Spinal cord (tissue), 9 donors: ENCODE measurements at regions not wholly inside any gene's neighbourhood (a gene's known extent, or its start where the extent isn't known, plus 50 kb on each side); places are given as distances from the start of the nearest gene placed in this dataset.
A peak's percentile ranks its signal among the peaks of the same experiment; 100 is the strongest.

ENCODE experiments used
- DNase-seq, 6 donors: peaks; one replicate each; pipeline versions ENCODE4 v3.0.0 to v3.0.0-alpha.2; 2013 to 2015; ENCODE audit warnings: low spot score in 6 of 6, low read depth in 4 of 6
- H3K27ac ChIP-seq: one replicate; pipeline ENCODE4 v1.5.1; 2013; ENCODE audit warnings: low read depth, low read length, control low read depth
- H3K27me3 ChIP-seq: one replicate; pipeline ENCODE4 v1.6.1; 2013; ENCODE audit warnings: low read length; ENCODE audit not compliant: control insufficient read depth, insufficient read depth
- H3K36me3 ChIP-seq: one replicate; pipeline ENCODE4 v1.6.1; 2013; ENCODE audit warnings: low read length; ENCODE audit not compliant: control insufficient read depth, insufficient read depth
- H3K4me1 ChIP-seq: one replicate; pipeline ENCODE4 v1.6.1; 2013; ENCODE audit warnings: low read length; ENCODE audit not compliant: control insufficient read depth, insufficient read depth
- H3K4me3 ChIP-seq: one replicate; pipeline ENCODE4 v1.5.1; 2013; ENCODE audit warnings: low read depth, low read length, control low read depth
- H3K9me3 ChIP-seq: one replicate; pipeline ENCODE4 v1.6.1; 2013; ENCODE audit warnings: low read length; ENCODE audit not compliant: control insufficient read depth, insufficient read depth
- WGBS: methylation state at CpG from one replicate; pipeline ENCODE4 v1.1.5; 2013; ENCODE audit warnings: missing lambda C conversion rate; ENCODE audit not compliant: insufficient coverage; 5-methylcytosine and 5-hydroxymethylcytosine counted together
- donor health status: healthy.

GRCh38 chr9:82376677-82377232 lies 388.2 kb downstream of the SPATA31D1 start:
- Histone ChIP-seq H3K4me1 (no peaks in the 10 kb centered on the region), H3K36me3 (no peaks in the 10 kb centered on the region), H3K27ac (no peak overlapping the region), H3K27me3 (no peaks in the 10 kb centered on the region), H3K9me3 (no peaks in the 10 kb centered on the region), H3K4me3 (no peak overlapping the region)
- WGBS: 100% methylated on average over 1 of the region's 4 CpGs
- no peak for DNase-seq

- Histone ChIP-seq H3K27me3 (no peaks in the 10 kb centered on the region), H3K9me3 (no peaks in the 10 kb centered on the region), H3K36me3 (no peaks in the 10 kb centered on the region), H3K27ac (no peak overlapping the region), H3K4me3 (no peak overlapping the region), H3K4me1 (no peaks in the 10 kb centered on the region)
- no peak for DNase-seq
- 100% methylated on average over 1 of the region's 6 CpGs for WGBS
These were observed 394.5 kb downstream of the SPATA31D1 start for GRCh38 chr9:82382887-82383616.

- WGBS: no CpG with 5 or more reads among the region's 1 CpG
- no peak overlapping the region for H3K4me3 ChIP-seq
- no peak for DNase-seq
- H3K27ac ChIP-seq: no peak overlapping the region
- no peaks in the 10 kb centered on the region for H3K27me3 ChIP-seq
- no peaks in the 10 kb centered on the region for H3K36me3 ChIP-seq
- H3K4me1 ChIP-seq: no peaks in the 10 kb centered on the region
- no peaks in the 10 kb centered on the region for H3K9me3 ChIP-seq
These were observed 397.1 kb downstream of the SPATA31D1 start for GRCh38 chr9:82385633-82386032.

- Histone ChIP-seq H3K36me3 (no peaks in the 10 kb centered on the region), H3K4me3 (no peak overlapping the region), H3K27me3 (no peaks in the 10 kb centered on the region), H3K9me3 (no peaks in the 10 kb centered on the region), H3K27ac (no peak overlapping the region), H3K4me1 (no peaks in the 10 kb centered on the region)
- DNase-seq: no peak
These were observed 409.0 kb downstream of the SPATA31D1 start for GRCh38 chr9:82397534-82397933.

- Histone ChIP-seq H3K27ac (no peak overlapping the region), H3K36me3 (no peaks in the 10 kb centered on the region), H3K9me3 (no peaks in the 10 kb centered on the region), H3K4me3 (no peak overlapping the region), H3K4me1 (no peaks in the 10 kb centered on the region), H3K27me3 (no peaks in the 10 kb centered on the region)
- DNase-seq: no peak
- WGBS: no CpG with 5 or more reads among the region's 2 CpGs
These were observed 415.8 kb downstream of the SPATA31D1 start for GRCh38 chr9:82404196-82404870.

GRCh38 chr9:82404881-82405280 lies 416.3 kb downstream of the SPATA31D1 start:
- Histone ChIP-seq H3K27me3 (no peaks in the 10 kb centered on the region), H3K9me3 (no peaks in the 10 kb centered on the region), H3K4me3 (no peak overlapping the region), H3K36me3 (no peaks in the 10 kb centered on the region), H3K27ac (no peak overlapping the region), H3K4me1 (no peaks in the 10 kb centered on the region)
- no peak for DNase-seq
- WGBS: 86% methylated on average over 2 of the region's 4 CpGs

- H3K4me3 ChIP-seq: no peak overlapping the region
- H3K4me1 ChIP-seq: no peaks in the 10 kb centered on the region
- H3K27ac ChIP-seq: no peak overlapping the region
- H3K27me3 ChIP-seq: no peaks in the 10 kb centered on the region
- H3K36me3 ChIP-seq: no peaks in the 10 kb centered on the region
- no peaks in the 10 kb centered on the region for H3K9me3 ChIP-seq
- WGBS: no CpG with 5 or more reads among the region's 3 CpGs
- DNase-seq: peak in 1 of 6 donors; percentile 73
These were observed 418.0 kb downstream of the SPATA31D1 start for GRCh38 chr9:82406456-82407085.

- no peaks in the 10 kb centered on the region for H3K9me3 ChIP-seq
- H3K27me3 ChIP-seq: no peaks in the 10 kb centered on the region
- DNase-seq: no peak
These were observed 421.7 kb downstream of the SPATA31D1 start for GRCh38 chr9:82410306-82410705.

GRCh38 chr9:82410866-82411265 lies 422.3 kb downstream of the SPATA31D1 start:
- Histone ChIP-seq H3K36me3 (no peaks in the 10 kb centered on the region), H3K27ac (no peak overlapping the region), H3K4me1 (no peaks in the 10 kb centered on the region), H3K4me3 (no peak overlapping the region), H3K9me3 (no peaks in the 10 kb centered on the region), H3K27me3 (no peaks in the 10 kb centered on the region)
- no peak for DNase-seq

More at GRCh38 chr9:82410306-82410705, 421.7 kb downstream of the SPATA31D1 start:
- H3K4me3 ChIP-seq: no peak overlapping the region
- no peaks in the 10 kb centered on the region for H3K4me1 ChIP-seq
- no peak overlapping the region for H3K27ac ChIP-seq
- H3K36me3 ChIP-seq: no peaks in the 10 kb centered on the region
